Stimulated activated CD8-positive, alpha-beta memory T cell treated with anti-CD3 and anti-CD28 coated beads, Interleukin-12 subunit alpha, Interleukin-12 subunit beta, amount 100 ng/mL, for 1 hour (primary cell): ENCODE measurements at regions not wholly inside any gene's neighbourhood (a gene's known extent, or its start where the extent isn't known, plus 50 kb on each side); places are given as distances from the start of the nearest gene placed in this dataset.

Source experiments
- DNase-seq: peaks from one replicate; pipeline ENCODE4 v3.0.0-alpha.2; 2020; ENCODE audit warnings: low read depth

GRCh38 chr2:171225302-171225980, 64.7 kb upstream of the TLK1 start:
- DNase-seq = no peak

DNA sequence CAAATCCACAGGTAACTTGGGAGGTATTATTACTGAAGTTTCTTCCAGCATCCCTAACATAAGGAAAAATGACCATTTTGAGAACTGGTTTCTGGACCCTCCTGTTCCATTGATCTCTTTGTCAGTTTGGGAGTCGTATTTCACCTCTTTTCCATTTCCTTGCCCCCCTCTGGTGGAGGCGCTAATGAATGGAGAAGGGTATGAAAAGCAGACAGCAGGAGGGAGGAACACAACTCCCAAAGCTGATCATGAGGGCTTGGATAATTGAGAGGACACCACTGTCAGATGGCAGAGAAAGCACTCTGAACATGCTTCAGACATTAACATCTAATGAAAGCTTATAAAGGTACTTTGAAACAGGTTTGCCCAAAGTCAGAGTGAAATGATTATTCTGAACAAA, 56.6 kb upstream of the TLK1 start:
- no peak for DNase-seq

DNA sequence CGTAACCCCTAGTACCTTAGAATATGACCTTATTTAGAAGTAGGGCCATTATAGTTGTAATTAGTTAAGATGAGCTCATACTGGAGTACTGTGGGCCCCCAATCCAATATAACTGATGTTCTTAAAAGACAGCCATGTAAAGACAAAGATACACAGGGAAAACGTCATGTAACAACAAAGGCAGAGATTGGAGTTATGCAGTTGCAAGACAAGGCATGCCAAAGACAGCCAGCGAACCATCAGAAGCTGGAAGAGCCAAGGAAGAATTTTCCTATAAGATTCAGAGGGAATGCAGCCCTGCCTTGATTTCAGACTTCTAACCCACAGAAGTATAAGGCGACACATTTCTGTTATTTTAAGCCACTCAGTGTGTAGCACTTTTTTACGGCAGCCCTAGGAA, 55.9 kb upstream of the TLK1 start:
- no peak for DNase-seq

- DNase-seq = no peak
These were observed 53.4 kb upstream of the TLK1 start for GRCh38 chr2:171214093-171214492.

GRCh38 chr2:171210864-171211431, 50.3 kb upstream of the TLK1 start:
- DNase-seq = no peak
